Glutamatergic neuron (in vitro differentiated cells): ENCODE measurements at regions not wholly inside any gene's neighbourhood (a gene's known extent, or its start where the extent isn't known, plus 50 kb on each side); places are given as distances from the start of the nearest gene placed in this dataset.
"Not testable (repeated sequence)": the region's sequence is repeated elsewhere in the genome, so short reads cannot be mapped to it uniquely, and the experiment has no call there.

Experiments
- DNase-seq: peaks from one replicate; pipeline ENCODE4 v3.0.0; 2022
- H3K27ac Mint-ChIP-seq: one replicate; pipeline ENCODE4 v1.8.0; 2020; ENCODE audit warnings: mild to moderate bottlenecking, mixed read lengths, inconsistent platforms; ENCODE audit not compliant: unreplicated experiment
- H3K27me3 Mint-ChIP-seq: one replicate; pipeline ENCODE4 v1.8.0; 2020; ENCODE audit warnings: mild to moderate bottlenecking, moderate library complexity, mixed read lengths, inconsistent platforms; ENCODE audit not compliant: unreplicated experiment
- H3K36me3 Mint-ChIP-seq: one replicate; pipeline ENCODE4 v1.8.0; 2020; ENCODE audit warnings: mild to moderate bottlenecking, mixed read lengths, inconsistent platforms; ENCODE audit not compliant: unreplicated experiment
- H3K4me1 Mint-ChIP-seq: one replicate; pipeline ENCODE4 v1.8.0; 2020; ENCODE audit warnings: mild to moderate bottlenecking, low read depth, mixed read lengths, inconsistent platforms; ENCODE audit not compliant: unreplicated experiment
- H3K4me3 Mint-ChIP-seq: one replicate; pipeline ENCODE4 v1.8.0; 2020; ENCODE audit warnings: mild to moderate bottlenecking, mixed read lengths, inconsistent platforms; ENCODE audit not compliant: unreplicated experiment
- H3K9me3 Mint-ChIP-seq: one replicate; pipeline ENCODE4 v1.8.0; 2020; ENCODE audit warnings: mild to moderate bottlenecking, moderate library complexity, mixed read lengths, inconsistent platforms; ENCODE audit not compliant: unreplicated experiment
- TF ChIP-seq, protein P1 (sequence below): fragments of 200-600 bp; sonication (generic); IDR thresholded peaks from one replicate; pipeline ENCODE4 v1.5.0; 2021; ENCODE audit not compliant: partially characterized antibody, unreplicated experiment

DNA sequence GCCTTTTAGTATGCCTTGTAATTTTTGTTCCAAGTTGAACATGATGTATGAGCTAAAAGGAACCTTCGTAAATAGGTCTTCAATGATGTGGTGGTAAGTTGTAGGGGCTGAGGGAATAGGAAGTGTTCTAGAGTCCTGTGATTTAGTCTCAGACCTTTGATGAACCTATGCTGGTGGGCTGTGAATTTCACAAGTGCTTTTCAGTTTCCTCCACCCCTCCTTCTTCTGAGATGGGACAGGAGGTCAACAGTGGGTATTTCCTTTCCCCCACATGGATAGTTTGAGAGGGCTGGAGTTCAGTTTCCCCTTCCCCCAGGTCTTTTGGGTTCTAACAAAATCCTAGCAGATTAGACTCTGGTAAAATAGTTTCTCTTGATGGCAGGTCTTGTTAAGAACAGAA, 121.0 kb upstream of the ATXN1 start:
- Mint-ChIP-seq H3K27ac (no peak overlapping the region), H3K9me3 (peaks cover 1% of the 10 kb centered on the region), H3K36me3 (peaks cover 6% of the 10 kb centered on the region), H3K27me3 (no peaks in the 10 kb centered on the region), H3K4me1 (no peaks in the 10 kb centered on the region), H3K4me3 (no peak overlapping the region)
- TF ChIP-seq, protein P1, sequence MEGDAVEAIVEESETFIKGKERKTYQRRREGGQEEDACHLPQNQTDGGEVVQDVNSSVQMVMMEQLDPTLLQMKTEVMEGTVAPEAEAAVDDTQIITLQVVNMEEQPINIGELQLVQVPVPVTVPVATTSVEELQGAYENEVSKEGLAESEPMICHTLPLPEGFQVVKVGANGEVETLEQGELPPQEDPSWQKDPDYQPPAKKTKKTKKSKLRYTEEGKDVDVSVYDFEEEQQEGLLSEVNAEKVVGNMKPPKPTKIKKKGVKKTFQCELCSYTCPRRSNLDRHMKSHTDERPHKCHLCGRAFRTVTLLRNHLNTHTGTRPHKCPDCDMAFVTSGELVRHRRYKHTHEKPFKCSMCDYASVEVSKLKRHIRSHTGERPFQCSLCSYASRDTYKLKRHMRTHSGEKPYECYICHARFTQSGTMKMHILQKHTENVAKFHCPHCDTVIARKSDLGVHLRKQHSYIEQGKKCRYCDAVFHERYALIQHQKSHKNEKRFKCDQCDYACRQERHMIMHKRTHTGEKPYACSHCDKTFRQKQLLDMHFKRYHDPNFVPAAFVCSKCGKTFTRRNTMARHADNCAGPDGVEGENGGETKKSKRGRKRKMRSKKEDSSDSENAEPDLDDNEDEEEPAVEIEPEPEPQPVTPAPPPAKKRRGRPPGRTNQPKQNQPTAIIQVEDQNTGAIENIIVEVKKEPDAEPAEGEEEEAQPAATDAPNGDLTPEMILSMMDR, result no peak
- no peak for DNase-seq

DNA sequence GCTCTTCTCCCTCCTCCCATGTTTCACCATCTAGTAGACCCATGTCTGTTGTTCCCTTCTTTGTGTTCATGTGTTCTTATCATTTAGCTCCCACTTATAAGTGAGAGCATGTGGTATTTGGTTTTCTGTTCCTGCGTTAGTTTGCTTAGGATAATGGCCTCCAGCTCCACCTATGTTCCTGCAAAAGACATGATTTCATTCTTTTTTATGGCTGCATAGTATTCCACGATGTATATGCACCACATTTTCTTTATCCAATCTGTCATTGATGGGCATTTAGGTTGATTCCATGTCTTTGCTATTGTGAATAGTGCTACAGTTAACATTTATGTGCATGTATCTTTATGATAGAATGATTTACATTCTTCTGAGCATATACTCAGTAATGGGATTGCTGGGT, 115.6 kb upstream of the ATXN1 start:
- not testable (repeated sequence) for H3K4me1 Mint-ChIP-seq, H3K36me3 Mint-ChIP-seq, H3K27ac Mint-ChIP-seq, H3K9me3 Mint-ChIP-seq, DNase-seq, H3K27me3 Mint-ChIP-seq, H3K4me3 Mint-ChIP-seq

- no peaks in the 10 kb centered on the region for H3K36me3 Mint-ChIP-seq
- no peaks in the 10 kb centered on the region for H3K4me1 Mint-ChIP-seq
- TF ChIP-seq, protein P1, result no peak
- no peak for DNase-seq
- no peaks in the 10 kb centered on the region for H3K27me3 Mint-ChIP-seq
- H3K4me3 Mint-ChIP-seq, result no peak overlapping the region
- no peak overlapping the region for H3K27ac Mint-ChIP-seq
- peaks cover 1% of the 10 kb centered on the region for H3K9me3 Mint-ChIP-seq
Observed at GRCh38 chr6:16876201-16876600, 114.9 kb upstream of the ATXN1 start.

DNA sequence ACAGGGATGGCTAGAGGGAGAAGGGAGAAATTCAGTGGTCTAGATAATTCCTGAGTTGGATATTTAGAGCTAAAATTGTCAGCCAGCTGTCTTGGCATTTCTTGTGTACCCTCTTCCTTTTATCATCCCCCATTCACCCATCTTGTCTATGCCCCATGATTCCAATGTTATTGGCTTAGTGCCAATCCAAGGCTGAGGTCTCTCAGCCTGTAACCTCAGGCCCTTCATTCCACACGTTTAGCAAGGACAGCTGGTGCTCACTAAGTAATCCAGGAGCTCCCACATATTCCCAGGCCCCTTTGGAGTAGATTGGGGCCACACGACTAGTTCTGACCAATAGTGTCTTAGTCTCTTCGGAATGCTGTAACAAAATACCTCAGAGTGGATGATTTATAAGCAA, 112.4 kb upstream of the ATXN1 start:
- Mint-ChIP-seq H3K4me1 (no peaks in the 10 kb centered on the region), H3K9me3 (peaks cover 3% of the 10 kb centered on the region), H3K36me3 (no peaks in the 10 kb centered on the region), H3K4me3 (no peak overlapping the region), H3K27ac (no peak overlapping the region), H3K27me3 (no peaks in the 10 kb centered on the region)
- DNase-seq, result no peak
- TF ChIP-seq, protein P1, result no peak

DNA sequence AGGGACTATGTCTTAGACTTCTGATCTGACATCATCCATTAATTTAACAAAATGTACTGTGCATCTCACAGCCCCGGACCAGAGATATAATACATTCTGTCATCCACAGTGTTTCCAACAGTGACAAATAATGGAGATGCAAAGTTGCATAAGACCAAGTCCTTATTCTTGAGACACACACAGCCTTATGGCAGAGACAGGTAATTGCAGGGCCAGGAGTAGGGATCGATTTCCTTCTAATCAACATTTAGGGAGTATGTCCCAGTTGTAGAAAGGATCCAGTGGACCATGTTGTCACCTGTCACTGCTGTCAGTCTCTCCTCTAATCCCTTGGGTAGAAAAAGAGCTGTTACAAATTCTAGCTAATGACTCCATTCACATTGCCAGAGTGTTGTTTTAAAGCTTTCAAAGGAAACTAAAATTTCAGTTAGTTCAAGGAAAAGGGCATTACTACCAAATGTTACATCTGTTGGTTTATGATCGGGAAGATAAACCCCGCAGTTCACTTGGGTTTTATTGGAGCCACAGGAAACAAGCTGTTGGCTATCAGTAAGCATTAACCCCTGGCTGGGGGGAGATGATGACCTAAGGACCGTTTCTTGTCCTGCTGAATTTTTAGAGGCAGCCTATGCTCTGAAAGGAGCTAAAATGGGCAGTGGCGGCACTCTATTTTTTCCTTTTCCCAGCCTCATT, 111.4 kb upstream of the ATXN1 start:
- no peaks in the 10 kb centered on the region for H3K36me3 Mint-ChIP-seq
- H3K27ac Mint-ChIP-seq, result no peak overlapping the region
- no peak for DNase-seq
- H3K4me3 Mint-ChIP-seq, result no peak overlapping the region
- H3K27me3 Mint-ChIP-seq, result no peaks in the 10 kb centered on the region
- peaks cover 3% of the 10 kb centered on the region for H3K9me3 Mint-ChIP-seq
- TF ChIP-seq, protein P1, result no peak
- no peaks in the 10 kb centered on the region for H3K4me1 Mint-ChIP-seq
